AG08395 (cell line): ENCODE measurements at regions not wholly inside any gene's neighbourhood (a gene's known extent, or its start where the extent isn't known, plus 50 kb on each side); places are given as distances from the start of the nearest gene placed in this dataset.

Experiments
- DNase-seq: peaks from one replicate; pipeline ENCODE4 v3.0.0; 2012; ENCODE audit warnings: mixed read lengths, low spot score

DNA sequence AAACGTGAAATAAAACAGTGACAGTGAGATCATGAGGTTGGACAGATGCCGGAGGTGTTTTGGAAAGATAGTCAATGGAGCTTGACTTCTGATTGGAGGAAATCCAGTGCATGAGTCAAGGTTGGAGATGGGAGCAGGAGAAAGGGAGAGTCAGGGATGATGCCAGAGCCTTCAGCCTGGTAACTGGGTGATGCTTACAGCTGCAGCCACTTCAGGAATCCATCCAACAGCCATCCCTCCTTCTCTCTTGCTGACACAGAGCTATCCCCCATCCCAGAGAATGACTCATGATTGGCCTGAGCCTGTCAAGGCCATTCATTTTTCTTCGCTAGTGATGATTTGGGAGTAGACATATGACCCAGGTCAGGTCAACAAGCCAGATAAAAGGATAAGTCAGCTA, 112.8 kb downstream of the SAMD5 start:
- peak; percentile 12 for DNase-seq

DNA sequence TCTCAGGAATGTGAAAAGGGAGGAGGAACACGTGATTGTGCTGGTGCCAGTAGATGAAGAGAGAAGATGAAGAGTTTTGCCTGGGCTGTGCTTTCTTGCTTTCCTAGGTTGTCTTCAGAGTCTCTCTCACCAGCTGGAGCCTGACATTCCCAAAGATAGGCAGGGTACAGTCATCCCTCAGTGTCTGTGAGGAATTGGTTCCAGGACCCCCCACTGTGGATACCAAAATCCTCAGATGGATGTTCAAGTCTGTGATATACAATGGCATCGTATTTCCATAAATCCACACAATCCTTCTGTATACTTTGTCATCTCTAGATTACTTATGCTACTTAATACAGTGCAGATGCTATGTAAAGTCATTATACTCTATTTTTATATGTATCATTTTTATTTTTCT, 113.5 kb downstream of the SAMD5 start:
- DNase-seq = no peak

DNA sequence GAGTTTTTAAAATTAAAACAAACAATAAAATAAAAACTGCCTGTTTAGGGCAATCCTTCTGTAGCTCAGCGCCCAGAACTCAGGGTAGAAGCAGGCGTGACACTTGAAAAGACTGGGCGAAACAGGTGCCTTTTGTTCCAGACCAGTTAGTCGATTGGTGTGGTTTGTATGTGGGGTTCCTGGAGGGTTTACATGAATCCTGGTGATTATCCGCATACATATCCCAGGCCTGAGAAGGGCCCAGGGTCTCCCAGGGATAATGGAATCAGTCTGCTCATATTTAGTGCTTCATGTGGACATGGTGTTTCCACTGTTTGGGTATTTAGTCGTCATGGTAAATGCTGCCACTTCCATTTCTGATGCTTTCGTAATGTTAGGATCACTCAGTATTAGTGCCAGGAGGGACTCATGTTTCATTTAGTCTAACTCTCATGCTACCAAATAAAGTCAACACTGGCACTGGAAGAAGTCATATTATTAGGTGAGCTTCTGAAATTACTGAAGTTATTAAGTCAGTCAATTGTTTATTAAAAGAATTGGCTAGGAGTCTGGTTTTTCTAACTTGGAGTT, 116.5 kb downstream of the SAMD5 start:
- DNase-seq = no peak

DNA sequence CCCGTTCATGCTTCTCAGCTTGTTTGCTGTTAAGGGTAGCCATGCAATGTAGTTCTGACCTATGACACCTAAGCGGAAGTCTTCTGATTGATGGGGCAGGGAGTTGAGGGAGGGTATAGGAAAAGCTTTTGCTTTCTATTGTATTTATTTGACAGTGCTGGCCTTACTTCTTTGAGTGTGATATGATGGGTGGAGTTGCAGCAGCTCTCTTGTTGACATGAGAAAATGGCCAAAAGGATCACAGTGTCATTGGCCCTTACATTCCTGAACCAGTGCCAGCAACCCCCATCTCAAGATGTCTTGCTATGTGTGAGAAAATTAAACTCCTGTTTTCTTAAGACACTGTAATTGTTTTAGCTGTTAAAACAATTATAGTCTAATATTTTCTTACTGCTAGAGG, 117.5 kb downstream of the SAMD5 start:
- DNase-seq = no peak

DNA sequence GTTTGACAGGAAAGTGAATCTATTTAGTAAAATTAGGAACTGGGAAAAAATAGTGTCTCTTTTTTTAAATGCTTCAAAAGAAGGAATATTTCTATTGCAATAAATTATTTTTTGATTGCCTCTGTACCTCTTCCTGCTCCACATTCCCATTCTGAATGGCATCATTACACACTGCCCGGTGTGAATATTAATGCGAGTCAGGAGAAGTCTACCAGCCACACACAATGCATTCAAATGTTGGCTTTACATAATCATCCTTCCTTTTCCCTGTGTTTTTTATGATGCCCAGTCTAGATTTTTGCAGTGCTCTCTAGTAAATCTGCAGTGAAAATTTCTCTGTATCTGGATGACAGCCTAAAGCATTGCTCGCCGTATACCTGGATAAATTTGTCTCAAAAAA, 118.9 kb downstream of the SAMD5 start:
- no peak for DNase-seq

DNA sequence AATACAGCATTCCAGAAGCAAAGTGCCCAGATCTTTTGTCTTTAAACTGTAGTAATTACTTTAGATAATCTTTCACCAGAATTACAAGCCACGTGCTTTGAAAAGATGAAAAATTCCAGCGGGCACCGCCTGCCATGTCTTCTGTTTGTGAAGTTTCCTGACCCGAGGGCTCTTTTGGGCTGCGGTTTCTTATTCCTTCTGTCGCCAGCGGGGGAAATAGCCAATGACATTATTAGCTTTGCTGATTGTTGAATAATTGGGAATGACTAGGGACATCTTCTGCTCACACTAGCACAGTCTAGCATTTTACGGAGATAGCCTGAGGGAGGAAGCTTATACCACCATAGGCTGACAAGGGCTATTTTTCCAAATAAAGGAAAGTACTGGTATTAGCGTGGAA, 124.7 kb downstream of the SAMD5 start:
- DNase-seq = no peak

DNA sequence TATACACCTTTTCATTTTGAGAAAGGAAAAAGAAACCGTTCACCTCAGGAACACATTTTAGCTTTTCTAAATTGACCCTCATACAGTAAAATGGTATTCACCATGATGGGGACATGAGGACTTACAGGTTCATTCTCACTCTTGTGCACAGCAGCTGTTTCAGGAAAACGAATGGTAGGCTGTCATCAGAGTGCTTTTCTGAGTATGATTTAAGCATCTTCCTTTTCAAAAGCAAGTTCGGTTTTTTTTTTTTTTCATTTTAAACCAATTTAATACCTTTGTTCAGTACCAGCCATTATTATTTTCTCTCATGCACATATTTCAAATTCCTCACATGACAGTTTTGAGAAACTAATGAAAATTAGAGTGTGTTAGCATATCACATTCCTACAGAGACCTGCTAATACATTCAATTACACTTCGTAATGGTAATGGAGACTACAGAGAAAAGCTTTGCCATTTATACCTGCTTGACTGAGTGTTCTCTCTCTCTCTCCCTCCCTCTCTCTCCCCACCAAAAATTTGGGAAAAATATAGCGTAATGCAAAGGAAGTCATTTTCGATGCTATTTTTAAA, 129.2 kb downstream of the SAMD5 start:
- no peak for DNase-seq

DNA sequence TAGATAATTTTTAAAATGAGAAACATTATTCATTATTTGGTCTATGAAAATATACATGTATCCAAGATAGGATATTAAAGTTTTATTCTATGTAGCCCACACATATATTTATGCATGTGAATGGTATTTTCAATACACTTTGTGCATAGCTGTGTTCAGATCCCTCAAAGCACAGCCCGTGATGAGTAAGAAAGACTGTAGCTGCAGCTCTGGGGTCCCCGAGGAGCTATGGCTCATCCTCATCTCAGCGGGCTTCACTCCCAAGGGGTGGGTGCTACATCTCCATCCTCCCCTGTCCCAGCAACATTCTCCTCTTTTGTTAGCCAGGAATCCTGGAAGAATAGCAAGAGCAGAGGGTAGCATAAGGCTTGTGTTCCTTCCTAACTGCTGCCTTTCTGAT, 130.8 kb downstream of the SAMD5 start:
- DNase-seq = no peak

DNA sequence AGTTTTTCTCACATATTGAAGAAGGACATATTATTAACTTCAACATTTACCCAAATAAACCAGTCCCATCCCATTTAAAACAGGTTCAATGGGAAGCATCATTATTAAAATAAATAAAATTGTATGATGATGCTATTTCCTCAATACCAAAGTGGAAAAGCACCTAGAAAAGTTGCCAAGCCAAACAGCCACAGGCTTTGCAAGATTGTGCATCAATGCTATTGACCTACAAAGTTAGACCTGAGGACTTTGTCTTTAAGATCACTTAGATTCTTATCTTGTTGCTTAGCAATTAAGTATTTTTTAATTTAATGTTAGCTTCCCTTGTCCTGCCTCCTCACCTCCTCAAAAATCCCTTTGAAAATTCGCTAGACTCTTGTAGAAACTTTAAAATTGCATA, 132.1 kb downstream of the SAMD5 start:
- no peak for DNase-seq

DNA sequence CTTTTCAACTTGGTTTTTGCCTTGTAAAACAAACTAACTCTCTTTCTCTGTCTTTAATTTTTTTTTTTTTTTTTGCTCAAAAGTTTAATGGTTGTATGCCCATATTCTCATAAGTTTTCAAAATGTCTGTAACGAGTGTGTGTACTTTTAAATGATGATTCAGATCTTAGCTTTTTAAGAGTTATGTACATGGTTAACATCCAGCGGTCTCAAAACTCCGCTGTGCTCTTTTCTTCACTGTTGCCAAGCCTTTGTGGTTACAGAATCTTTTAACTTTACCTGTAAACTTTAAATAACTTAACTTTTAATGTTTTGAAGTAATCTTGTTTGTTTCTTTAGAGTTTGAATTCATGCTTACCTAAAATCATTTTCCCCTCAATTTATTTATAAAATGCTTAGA, 133.0 kb downstream of the SAMD5 start:
- no peak for DNase-seq

DNA sequence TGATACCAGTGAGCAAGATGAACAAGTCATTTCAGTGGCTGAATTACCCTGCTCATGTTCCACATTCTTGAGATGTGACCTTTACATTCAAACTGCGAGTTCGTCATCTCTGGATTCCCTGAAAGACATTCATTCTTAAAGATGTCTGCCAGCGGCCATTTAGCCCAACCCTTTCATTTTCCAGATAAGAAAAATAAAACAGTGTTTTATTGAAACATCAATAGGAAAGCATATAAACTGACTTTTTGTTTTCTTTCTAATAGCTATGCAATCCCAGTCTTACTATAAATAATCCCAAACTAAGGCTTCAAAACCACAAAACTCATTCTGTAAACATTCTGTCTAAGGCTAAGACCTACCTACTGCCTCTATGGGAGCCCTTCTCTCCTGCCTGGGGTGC, 134.0 kb downstream of the SAMD5 start:
- no peak for DNase-seq

DNA sequence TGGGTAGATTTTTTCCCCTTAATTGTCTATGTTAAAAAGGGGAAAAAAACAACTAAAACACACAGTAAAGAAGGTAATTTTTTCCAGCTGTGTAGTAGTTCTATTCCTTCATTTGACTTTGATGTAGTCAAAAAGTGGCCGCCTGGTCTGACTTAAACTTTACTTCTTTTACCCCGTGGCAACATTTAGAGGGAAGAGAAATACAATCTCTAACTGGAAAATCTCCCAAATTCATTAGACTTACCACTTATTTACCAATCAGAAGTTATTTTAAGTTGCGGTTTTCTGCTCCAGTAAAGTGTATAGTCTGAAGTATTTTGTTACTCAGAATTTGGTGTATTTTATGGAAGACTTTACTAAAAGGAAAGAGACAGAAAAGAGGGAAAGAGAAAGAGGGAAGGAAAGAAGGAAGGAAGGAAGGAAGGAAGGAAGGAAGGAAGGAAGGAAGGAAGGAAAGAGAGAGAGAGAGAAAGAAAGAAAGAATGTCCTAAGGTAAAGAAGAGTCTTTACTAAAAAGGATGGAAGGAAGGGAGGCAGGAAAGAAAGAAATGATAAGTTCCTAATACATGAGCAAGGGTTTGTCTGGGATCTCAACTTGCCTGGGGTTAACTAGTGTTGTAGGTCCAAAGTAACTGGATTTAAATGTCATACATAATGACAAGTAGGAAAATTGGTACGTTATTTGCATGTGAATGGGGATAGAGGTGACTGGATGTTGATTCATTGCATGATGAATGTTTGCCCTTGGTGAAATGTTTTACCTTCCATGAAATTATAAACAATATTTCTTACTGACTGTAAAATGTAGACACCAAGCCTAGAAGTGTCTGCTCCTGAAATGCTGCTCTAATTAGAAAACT, 135.1 kb downstream of the SAMD5 start:
- no peak for DNase-seq

DNA sequence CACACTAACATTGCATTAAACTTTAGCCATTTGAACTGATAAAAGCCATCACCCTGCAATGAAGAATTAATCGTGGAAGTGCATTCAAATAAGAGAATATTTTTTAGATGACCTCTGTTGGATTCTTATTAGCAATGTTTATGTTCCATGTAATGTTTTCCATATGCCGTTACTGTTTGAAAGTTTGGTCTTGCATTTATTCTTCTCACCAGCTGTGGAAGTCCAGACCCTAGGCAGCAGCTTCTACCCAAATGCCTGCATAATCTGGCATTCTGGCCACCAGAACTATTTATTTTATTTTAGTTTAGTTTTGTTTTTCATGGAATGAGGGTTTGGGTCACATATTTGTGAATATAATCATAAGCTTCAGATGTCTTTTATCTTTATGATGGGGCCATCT, 140.4 kb downstream of the SAMD5 start:
- DNase-seq = no peak

DNA sequence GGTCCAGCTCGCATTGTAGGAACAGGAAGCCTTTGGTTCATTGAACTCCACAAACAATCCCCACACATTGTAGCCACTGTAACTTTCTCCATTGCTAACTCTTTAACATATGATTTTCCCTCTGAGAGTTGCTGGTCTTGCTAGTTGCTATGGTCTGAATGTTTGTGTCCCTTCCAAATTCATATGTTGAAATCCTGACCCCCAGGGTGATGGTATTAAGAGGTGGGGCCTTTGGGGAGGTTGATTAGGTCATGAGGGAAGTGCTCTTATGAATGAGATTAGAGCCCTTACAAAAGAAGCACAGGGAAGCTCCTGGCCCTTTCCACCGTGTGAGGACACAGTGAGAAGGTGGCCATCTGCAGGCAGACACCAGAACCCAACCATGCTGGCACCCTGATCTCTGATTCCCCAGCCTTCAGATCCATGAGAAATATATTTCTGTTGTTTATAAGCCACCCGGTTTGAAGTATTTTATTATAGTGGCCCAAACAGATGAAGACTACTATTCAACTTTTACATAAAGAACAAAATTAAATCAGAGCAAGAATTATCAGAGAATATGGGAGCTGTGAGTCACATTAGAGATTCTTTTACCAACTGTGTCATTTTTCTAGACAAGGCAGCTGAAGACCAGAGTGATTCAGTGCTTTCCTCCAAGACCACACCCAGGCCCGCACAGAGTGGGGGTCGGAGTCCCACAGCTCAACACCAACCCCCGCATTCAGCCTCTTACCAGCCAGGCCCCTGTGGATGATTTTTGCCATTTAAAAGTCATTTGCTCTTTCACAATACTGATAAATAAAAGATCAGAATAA, 143.0 kb downstream of the SAMD5 start:
- peak; percentile 7 for DNase-seq

DNA sequence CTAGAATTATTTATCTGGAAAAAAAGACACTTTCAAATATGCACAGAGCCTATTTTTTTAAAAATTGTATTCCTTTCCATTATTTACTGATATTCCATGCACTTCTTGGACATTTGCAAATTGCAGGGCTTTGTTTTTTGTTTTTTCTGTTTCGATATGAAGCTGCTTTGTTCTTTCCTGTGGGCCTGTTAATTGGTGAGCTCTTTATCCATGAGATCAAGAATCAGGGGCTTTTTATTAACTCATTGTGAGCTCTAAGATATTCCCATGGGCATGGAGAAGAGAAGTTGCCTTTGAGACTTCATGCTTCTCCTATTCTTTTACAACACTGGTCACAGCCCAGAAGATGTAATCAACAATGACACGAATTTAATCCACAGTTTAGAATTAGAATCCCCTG, 145.1 kb downstream of the SAMD5 start:
- DNase-seq = no peak

DNA sequence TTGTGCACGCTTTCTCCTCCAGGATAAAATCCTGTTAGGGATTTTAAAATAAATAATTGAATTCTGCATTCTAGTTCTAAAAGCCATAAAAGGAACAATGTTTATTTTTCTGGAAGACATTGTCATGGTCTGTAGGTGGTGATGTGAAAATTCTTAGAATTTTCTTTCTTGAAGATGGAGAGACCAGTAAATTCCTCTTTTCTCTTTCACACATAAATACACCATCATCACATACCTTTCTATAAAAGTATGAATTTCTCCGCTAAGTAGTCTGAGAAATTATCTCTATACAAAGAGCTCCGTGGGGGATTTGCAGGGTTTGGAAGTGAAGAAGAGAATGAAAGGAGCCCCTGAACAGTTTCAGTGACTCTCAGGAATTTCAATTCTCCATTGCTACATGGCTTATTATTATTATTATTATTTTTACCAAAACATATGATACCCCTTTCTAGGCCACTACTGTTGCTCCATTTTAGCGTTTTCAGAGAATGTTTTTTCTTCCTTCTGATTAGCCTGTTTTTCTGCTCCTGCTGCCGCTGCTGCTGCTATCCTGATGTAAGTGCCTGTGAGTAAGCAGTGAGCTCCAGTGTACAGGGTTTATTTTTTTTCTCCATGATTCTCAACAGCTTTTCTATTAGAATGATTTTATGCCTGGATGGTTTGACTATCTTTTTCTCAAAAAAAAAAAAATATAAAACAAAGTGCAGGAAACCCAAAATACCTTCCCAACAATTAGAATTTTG, 145.8 kb downstream of the SAMD5 start:
- DNase-seq = no peak

DNA sequence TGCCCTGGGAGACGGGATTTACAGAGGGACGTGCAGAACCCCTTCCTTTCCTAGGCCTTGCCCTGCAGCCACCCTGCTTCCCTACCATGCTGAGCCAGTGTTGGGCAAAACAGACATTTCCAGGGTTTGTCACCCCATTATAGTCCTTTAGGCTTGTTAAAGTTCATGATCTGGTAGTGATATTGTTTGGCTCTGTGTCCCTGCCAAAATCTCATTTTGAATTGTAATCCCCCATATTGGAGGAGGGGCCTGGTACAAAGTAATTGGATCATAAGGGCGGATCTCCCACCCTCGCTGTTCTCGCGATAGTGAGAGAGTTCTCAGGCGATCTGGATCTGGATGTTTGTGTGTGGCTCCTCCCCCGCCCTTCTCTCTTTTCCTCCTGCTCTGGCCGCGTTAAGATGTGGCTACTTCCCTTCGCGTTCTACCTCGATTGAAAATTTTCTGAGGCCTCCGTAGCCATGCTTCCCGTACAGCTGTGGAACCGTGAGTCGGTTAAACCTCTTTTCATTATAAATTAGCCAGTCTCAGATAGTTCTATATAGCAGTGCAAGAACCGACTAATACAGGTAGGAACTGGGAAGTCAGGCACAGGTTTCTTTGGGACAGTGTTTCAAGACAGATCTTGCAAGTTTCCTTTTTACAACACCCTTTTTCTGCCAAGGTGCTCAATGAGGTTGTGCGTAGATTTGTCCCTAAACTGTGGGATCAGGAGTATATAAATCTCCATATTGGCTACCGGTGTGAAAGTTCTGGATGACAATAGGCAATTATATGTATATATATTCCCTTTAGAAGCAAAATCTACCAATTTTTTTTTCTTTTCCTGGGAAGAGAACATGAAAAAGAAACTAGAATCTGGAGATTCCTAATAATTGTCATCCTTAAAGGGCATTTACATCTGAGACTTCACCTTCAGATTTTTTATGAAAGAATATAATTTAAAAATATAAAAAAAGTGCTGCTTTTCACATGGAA, 152.1 kb downstream of the SAMD5 start:
- DNase-seq = no peak

DNA sequence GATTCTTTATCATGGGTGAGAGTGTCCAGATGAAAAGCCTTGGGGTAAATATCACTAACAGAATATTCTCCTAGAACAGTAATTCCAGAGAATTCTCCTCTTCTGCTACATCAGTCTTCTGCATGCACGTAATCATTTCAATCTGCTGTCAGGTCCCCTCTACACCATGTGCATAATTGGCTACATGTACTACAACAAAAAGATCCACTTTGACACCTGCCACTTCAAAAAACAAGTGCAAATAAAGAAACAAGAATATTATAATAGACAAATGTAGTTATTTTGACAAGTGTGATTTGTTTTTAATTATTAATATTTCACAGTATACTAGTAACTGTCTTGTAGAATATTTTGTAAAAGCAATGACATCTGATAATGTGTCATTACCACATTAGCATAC, 154.2 kb downstream of the SAMD5 start:
- no peak for DNase-seq

DNA sequence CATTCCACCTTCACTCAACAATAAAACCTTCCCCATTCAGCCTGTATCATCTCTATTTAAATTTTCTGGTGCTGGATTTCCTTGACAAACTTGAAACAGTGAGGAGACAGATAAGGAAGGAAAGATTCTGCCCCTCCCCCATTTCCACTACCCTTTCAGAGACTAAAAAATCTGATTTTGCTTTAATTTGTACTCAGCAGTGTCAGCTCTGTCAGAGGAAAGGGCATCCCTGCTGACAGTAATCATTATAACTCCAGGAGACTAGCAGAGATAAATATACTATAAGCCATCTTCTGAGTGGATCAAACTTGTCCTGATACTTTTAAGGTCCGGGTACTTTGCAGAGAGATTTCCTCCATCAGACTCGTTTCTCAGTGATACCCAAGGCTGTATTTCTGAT, 155.6 kb downstream of the SAMD5 start:
- DNase-seq = no peak

DNA sequence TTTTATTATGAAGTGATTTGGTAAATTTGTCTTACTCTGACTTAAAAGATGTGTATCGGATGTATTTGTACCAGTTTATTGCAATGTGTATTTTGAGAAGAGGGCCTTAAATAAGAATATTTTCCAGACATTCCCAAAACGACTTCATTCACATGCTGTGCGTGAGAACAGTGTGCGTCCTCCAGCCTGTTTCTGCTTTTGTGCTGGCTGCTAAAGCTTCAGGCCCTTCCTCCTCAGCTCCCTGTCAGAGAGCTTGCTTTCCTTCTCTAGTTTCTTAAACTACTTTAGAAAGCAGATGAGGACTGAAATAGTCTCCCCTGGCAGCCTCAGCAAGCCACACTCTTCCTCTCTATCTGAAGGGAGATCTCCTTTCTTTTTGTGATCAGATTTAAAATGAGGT, 157.8 kb downstream of the SAMD5 start:
- peak; percentile 43 for DNase-seq

DNA sequence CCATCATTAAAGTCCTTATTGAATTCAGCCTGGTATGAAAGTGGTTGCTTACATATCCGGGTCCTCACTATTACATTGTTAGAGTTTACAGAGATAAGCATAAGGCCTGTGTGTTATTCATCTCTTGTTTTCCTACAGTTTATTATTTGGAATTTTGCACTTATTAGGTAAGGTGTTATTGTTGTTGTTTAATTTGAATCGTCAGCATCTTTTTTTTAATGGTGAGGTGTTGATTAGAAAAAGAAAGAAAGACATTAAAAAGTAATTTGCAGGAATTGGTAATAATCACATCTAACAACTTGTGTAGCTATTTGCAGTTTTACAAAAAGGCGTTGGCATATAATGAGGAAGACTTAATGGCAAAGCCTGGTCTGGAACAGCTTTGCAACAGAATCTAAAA, 158.6 kb downstream of the SAMD5 start:
- DNase-seq = no peak
